ENCODE measurements at regions not wholly inside any gene's neighbourhood (a gene's known extent, or its start where the extent isn't known, plus 50 kb on each side); places are given as distances from the start of the nearest gene placed in this dataset.

DNA sequence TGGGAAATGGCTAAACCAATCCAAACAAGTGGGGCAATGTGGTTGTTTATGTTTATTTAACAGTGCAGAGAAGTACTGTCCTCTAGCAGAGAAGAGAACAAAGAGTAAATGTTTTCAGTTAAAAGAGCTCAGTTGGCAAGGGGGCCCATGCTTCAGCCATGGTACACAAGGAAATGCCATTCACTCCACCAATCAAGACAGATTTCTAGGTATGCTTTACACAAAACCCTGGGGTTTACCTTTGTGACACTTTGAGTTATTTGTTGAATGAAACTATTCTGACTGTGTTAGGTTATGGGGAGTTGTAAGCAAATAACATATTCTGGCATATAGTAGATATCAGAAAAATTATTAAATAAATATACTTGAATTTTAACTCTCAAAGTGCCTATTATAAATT is 228.5 kb upstream of the MME start:
- ChIA-PET CTCF (interaction anchor here (0.8 kb wide), 1 partner anchor 8 kb away, joined by 3 read pairs; no protein-coding TSS in a partner anchor), POLR2A (no interaction called here)

DNA sequence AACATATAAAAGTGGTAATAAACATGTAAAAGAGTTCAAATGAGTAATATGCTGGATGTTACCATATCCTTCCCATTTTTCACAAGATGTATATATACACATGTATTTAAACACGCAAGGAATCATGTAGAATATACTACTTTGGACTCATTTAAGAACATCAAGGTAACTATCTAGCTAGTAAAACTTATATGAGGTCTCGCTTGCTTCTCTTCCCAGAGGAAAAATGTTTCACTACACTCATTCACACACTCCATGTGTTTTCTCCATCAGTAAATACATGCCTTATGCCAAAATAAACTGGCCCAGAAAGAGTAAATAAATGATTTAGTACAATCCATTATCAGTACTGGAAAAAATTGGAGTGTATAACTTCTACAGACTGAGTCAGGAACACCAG is 229.2 kb upstream of the MME start:
- POLR2A ChIA-PET = no interaction called here
- DNase-seq (ENCODE audit: low read depth) = no peak
- H3K27me3 ChIP-seq (ENCODE audit: control insufficient read depth, insufficient read depth, low read length) = no peaks in the 10 kb centered on the region
- no peaks in the 10 kb centered on the region for H3K36me3 ChIP-seq (ENCODE audit: control insufficient read depth, insufficient read depth, low read length)
- TF ChIP-seq, protein P1, sequence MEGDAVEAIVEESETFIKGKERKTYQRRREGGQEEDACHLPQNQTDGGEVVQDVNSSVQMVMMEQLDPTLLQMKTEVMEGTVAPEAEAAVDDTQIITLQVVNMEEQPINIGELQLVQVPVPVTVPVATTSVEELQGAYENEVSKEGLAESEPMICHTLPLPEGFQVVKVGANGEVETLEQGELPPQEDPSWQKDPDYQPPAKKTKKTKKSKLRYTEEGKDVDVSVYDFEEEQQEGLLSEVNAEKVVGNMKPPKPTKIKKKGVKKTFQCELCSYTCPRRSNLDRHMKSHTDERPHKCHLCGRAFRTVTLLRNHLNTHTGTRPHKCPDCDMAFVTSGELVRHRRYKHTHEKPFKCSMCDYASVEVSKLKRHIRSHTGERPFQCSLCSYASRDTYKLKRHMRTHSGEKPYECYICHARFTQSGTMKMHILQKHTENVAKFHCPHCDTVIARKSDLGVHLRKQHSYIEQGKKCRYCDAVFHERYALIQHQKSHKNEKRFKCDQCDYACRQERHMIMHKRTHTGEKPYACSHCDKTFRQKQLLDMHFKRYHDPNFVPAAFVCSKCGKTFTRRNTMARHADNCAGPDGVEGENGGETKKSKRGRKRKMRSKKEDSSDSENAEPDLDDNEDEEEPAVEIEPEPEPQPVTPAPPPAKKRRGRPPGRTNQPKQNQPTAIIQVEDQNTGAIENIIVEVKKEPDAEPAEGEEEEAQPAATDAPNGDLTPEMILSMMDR (IDR thresholded peaks at IDR 0.05; ENCODE audit: insufficient read depth, low read depth, low read length) = no peak
- CTCF ChIA-PET = interaction anchor here (0.8 kb wide), 1 partner anchor 9 kb away, joined by 3 read pairs; no protein-coding TSS in a partner anchor
- H3K4me3 ChIP-seq (ENCODE audit: low read depth, low read length) = no peak overlapping the region

More for the DNA sequence above, 228.5 kb upstream of the MME start:
- TF ChIP-seq, protein P1 (IDR thresholded peaks at IDR 0.05; ENCODE audit: insufficient read depth, low read depth, low read length) = no peak
- H3K4me3 ChIP-seq (ENCODE audit: low read depth, low read length) = no peak overlapping the region
- no peaks in the 10 kb centered on the region for H3K27me3 ChIP-seq (ENCODE audit: control insufficient read depth, insufficient read depth, low read length)
- DNase-seq (ENCODE audit: low read depth) = no peak
- no peaks in the 10 kb centered on the region for H3K36me3 ChIP-seq (ENCODE audit: control insufficient read depth, insufficient read depth, low read length)

DNA sequence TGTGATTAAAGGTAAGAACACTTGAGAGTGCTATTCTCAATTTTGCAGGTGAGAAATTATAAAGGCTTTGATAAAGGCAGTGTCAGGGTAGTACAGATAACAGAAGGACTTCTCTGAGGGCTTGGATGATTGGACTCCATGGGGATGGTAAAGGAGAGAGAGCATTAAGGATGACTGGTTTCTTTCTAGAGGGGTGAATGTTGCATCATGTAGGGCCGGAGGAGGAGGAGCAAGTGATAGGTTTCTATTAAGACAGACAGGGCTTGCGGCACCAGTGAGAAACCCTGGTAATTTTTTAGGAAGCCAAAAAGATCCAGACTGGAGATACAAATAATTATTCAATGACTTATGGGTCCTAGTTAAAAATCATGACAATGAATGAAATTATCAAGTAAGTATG is 230.7 kb upstream of the MME start:
- H3K4me3 ChIP-seq (ENCODE audit: low read depth, low read length) = no peak overlapping the region

DNA sequence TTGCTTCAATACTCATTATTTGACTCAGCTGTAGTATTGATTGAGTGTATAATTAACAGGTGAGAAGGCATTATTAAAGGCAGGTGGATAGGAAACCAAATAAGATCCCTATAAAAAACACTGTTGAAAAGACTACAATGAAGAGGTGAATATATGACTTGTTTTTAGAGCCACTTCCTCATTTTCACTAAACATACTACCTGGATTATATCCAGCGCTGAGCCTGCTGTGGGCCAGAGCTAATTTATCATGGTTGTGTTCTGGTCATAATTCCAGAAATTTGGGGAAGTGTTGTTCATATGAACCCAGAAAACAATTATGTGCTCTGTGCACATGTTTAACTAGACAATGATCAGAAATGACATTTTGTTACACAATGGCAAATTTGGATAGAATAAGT is 235.3 kb upstream of the MME start:
- H3K4me3 ChIP-seq (ENCODE audit: low read depth, low read length) = no peak overlapping the region
- TF ChIP-seq, protein P1 (IDR thresholded peaks at IDR 0.05; ENCODE audit: insufficient read depth, low read depth, low read length) = no peak
- no peaks in the 10 kb centered on the region for H3K27me3 ChIP-seq (ENCODE audit: control insufficient read depth, insufficient read depth, low read length)
- POLR2A ChIA-PET = no interaction called here
- CTCF ChIA-PET = no interaction called here
- DNase-seq (ENCODE audit: low read depth) = no peak
- H3K36me3 ChIP-seq (ENCODE audit: control insufficient read depth, insufficient read depth, low read length) = no peaks in the 10 kb centered on the region

More for the DNA sequence above, 230.7 kb upstream of the MME start:
- TF ChIP-seq, protein P1 (IDR thresholded peaks at IDR 0.05; ENCODE audit: insufficient read depth, low read depth, low read length) = no peak
- no peak for DNase-seq (ENCODE audit: low read depth)
- Histone ChIP-seq H3K36me3 (ENCODE audit: control insufficient read depth, insufficient read depth, low read length) (no peaks in the 10 kb centered on the region), H3K27me3 (ENCODE audit: control insufficient read depth, insufficient read depth, low read length) (no peaks in the 10 kb centered on the region)
- ChIA-PET POLR2A (no interaction called here), CTCF (no interaction called here)

DNA sequence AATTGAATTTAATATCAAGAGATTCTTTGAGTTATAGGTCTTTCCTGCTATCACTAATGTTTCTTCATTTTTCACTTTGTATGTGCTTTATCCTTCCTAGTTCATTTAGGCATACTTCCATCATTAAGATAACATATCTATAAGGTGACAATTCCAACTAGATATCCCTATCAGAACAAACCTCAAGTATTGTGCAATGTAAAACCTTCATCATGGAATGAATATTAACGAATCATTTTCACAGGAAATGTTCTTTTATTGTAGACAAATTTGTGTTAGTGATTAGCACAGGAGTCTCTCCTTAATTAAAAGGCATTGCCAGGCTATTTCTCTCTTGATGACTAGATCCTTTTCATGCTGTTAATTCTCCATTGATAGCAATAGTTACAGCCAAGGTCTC is 236.5 kb upstream of the MME start:
- ChIA-PET CTCF (no interaction called here), POLR2A (no interaction called here)
- TF ChIP-seq, protein P1 (IDR thresholded peaks at IDR 0.05; ENCODE audit: insufficient read depth, low read depth, low read length) = no peak
- no peak for DNase-seq (ENCODE audit: low read depth)
- H3K36me3 ChIP-seq (ENCODE audit: control insufficient read depth, insufficient read depth, low read length) = no peaks in the 10 kb centered on the region
- no peak overlapping the region for H3K4me3 ChIP-seq (ENCODE audit: low read depth, low read length)
- H3K27me3 ChIP-seq (ENCODE audit: control insufficient read depth, insufficient read depth, low read length) = no peaks in the 10 kb centered on the region

Measured in BJ (cell line).